GM19372 (cell line): ENCODE measurements at regions not wholly inside any gene's neighbourhood (a gene's known extent, or its start where the extent isn't known, plus 50 kb on each side); places are given as distances from the start of the nearest gene placed in this dataset.
"Not testable (repeated sequence)": the region's sequence is repeated elsewhere in the genome, so short reads cannot be mapped to it uniquely, and the experiment has no call there.

ENCODE experiments used
- ATAC-seq: cut with Tn5 transposase; IDR thresholded peaks from one replicate; pipeline ENCODE4 v1.9.1; 2021; ENCODE audit warnings: mild to moderate bottlenecking, low read depth, moderate library complexity; ENCODE audit not compliant: unreplicated experiment

DNA sequence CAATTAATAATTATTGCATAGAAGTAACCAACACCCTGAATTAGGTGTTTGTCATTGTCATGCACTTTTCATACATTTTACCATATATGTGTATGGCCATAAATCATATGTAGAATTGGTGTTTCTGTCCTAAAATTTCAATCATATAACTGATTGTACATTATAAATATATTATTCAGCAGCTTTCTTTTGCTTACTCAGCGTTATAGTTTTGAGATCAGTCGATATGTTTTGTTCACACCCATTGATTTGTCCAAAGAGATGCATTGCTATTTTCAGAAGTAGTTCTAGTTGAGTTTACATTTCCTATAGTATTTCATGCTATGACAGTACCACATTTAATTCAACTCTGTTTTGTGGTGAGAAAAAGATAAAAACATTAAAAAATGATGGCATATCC is 50.5 kb upstream of the PARP4 start:
- ATAC-seq, result no peak

DNA sequence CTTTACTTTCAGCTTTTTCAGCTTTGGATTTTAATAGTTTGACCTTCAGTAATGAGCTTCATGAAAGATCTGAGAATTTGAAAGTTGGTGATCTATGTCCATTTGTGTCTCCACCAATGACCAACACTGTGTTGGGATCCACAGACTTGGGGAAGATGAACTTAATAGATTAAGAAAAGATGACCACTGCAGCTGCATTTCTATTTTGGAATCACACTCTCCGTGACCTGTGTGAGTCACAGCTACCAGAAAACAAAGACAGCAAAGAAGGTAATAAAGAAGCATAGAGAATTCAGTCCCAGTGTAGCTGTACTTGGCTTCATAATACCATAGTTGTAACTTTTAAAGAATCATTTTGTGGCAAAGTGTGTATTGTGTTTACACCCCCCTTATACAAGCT is 51.4 kb upstream of the PARP4 start:
- ATAC-seq, result not testable (repeated sequence)

DNA sequence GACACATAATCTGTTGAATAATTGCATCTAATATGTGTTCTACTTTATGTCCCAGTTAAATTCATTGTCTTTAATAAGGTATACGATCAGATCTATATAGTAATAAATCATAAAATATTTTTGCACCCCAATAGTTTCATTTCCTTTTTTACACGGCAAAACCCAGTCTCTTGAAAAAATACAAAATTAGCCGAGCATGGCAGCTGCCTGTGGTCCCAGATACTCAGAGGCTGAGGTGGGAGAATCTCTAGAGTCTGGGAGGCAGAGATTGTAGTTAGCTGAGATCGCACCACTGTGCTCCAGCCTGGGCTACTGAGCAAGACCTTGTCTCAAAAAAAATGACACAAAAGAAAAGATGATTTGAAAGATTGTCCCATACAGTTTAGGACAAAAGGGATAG is 52.3 kb upstream of the PARP4 start:
- ATAC-seq, result no peak

DNA sequence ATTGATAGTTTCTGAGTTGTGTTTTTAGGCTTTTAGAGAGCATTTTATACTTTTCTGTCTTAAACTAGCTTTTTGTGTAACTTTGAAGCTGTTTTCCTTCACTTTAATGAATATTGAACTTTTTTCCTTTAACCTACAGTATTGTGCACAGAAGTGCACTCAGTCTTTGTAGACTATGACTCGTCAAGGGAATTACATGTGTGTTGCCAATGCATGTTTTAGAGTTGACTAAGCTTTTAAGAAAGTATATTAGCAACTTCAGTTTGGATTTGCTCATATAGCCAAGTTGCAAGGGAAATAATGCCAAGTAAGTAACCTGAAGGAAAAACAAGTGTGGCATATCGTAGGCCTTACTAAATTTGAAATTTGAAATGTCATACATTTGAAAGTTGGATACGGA is 55.0 kb upstream of the PARP4 start:
- not testable (repeated sequence) for ATAC-seq

DNA sequence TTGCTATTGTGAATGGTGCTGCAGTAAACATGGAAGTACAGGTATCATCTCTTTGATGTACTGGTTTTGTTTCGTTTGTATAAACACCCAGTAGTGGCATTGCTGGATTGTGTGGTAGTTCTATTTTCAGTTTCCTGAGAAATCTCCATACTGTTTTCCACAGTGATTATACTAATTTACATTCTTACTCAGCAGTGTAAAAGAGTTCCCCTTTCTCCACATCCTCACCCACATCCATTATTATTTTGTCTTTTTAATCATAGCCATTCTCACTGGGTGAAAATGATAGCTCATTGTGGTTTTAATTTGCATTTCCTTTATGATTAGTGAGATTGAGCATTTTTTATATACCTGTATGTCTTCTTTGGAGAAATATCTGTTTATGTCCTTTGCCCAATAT is 62.3 kb upstream of the PARP4 start:
- ATAC-seq, result no peak

DNA sequence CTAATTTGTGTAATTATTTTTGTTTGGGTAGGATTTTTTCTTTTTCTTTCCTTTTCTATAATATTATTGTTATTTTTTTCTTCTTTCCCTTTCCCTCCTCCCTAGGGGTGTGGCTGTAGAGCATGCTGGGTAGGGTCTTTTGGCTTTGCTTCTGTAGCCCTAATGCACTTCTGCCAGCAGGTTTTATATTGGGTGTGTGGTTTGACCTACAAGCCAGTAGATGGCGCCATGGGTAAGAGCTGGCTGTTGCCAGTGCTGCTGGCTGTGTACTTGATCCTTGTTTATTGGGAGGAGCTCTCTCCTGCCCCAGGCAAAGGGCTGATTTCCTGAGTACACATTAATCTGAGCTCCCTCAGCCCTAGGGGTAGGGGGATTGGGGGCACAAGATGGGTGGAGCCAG is 67.7 kb upstream of the PARP4 start:
- ATAC-seq, result not testable (repeated sequence)

DNA sequence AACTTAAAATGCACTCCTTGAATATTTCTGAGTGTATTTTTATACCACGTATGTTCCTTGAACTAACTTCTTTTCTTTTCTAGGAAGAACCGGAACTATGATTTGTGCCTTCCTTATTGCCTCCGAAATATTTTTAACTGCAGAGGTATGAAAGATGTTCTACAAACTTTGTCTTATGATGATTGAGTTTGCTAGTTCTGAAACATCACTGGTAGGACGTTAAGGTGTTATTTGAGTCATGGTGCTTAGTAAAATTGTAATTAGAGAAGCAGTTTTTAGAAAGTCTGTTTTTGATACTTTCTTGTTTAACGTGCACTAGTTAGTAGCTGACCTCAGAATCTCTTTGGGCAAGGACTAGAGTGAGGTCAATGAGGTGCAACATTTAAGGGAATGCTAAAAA is 69.0 kb upstream of the PARP4 start:
- ATAC-seq, result not testable (repeated sequence)

DNA sequence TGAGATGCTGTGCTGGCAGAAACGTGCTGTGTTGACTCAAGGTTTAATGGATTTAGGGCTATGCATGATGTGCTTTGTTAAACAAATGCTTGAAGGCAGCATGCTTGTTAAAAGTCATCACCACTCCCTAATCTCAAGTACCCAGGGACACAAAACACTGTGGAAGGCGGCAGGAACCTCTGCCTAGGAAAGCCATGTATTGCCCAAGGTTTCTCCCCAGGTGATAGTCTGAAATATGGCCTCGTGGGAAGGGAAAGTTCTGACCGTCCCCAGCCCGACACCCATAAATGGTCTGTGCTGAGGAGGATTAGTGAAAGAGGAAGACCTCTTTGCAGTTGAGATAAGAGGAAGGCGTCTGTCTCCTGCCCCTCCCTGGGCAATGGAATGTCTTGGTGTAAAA is 79.1 kb upstream of the PARP4 start:
- not testable (repeated sequence) for ATAC-seq

DNA sequence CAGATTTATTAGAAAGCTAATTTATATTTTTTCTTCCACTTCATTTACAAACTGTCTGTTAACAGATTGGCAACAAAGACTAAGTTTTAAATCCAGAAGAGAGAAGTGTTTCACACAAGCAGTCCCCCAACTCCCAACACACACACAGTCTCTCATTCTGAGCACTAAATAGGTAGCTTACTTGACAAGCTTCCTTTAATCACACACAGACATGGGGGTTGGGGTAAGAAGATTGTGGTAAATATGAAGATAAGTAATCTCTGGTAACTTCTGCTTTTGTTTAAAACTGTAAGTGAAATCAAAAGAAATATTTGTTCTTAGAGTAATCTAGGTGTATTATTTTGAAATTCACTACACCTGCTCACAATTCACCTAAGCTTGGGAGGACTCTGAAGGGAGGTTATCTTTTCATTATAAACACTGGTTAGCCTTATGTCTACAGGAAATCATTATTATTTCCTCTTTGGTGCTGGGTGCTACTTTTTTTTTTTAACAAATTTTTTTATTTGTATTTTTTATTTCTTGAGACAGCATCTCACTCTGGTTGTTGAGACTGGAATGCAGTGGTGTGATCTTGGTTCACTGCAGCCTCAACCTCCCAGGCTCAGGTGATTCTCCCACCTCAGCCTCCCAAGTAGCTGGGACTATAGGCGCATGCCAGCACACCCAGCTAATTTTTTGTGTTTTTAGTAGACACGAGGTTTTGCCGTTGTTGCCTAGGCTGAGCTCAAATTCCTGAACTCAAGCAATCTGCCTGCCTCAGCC is 82.1 kb upstream of the ATP12A start:
- ATAC-seq, result not testable (repeated sequence)

DNA sequence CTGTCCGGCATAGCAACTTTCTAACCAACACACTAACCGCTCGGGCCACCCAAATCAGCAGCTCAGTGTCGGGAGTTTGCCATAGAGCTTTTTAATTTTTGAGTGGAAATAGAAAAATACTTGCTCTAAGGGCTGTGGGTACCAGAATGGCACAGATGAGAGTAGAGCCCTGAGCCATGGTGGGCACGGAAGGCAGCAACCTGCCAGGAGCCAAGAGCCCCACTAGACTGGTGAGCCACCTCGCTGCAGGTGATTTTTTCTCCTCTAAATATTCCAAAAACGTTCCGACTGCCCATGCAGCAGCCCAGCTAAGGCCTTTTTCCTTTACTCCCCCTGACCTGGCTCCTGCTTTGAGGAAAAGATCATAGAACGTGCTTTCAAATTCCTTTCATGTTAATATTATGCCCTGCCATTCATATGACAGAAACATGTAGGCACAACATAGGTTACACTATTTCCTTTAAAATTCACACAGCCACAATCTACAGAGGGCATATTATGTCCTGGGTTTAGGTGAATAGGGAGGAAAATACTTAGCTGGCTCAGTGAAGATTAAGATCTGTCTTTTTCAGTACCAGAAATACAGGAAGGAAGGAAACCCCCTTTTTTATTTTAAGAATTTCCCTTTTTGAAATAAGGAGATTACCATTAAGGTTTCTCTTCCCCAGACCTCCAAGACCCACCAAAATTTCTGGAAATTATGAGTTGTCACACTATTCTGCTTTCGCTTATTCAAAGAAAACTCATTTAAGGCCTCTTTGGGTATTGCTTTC is 81.0 kb upstream of the ATP12A start:
- not testable (repeated sequence) for ATAC-seq

DNA sequence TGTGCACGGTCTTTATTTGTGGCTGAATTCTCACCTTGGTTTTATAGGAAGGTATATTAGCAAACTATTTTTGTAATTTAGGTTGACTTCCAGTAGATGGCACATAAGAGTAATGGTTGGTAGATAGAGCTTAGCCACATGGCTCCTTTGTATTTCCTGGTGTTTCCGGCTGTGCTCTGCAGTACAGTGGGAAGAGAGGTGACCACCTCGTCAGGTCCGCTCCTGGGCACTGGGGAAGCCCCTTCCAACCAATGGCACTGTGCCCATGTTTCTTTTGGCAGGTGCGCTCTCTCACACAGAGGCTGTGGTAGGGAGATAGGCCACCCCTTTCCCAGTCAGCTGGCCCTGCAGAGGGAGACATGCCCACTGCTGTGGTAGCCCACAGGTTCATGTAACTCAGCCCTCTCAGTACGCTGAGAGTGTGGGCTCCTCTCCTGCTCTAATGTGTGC is 74.3 kb upstream of the ATP12A start:
- ATAC-seq, result no peak

DNA sequence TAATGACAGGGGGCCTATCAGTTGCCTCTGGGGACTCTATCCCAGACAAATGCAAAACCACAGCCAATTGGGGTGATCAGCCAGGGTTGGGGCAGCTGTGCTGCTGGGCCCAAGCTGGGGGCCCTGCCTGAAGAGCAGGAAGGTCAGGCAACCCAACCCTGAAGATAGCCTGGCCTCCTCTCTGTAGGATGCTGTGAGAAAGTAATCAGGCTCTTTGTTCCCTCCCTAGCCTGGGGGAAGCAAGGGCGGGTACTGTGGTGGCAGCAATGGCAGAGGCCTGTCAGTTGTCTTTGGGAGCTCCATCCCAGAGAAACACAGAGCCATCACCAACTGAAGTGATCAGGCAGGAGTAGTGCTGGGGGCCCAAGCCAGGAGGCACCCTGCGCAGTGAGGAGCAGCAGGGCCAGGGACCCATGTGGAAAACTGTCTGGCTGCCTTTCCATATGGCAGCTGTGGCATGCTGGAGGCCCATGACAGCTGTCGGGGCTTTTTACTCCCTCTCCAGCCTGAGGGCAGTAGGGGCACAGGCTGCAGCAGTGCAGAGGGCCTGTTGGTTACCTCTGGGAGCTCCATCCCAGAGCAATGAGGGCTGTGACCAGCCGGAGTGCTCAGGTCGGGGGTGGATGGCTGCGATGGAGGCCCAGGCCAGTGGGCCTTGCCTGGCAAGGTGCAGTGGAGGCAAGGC is 73.6 kb upstream of the ATP12A start:
- ATAC-seq, result no peak

DNA sequence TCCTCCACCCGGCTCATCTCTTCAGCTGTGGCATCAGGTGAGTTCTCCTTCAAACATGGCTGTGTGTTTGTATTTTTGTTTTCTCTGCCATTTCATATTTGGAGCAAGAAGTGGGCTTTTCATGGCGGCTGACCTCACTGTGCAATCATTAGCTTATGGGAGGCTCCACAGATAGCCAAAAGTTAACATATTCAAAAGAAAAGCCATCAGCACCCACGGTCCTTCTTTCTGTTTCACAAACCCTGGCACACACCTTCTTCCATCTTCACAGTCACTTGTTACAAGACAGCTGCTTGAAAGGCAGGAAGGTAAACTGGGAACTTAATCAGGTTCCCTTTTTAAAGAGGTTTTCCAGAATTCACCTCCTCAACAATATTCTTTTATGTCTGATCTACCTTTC is 69.3 kb upstream of the ATP12A start:
- ATAC-seq, result no peak

DNA sequence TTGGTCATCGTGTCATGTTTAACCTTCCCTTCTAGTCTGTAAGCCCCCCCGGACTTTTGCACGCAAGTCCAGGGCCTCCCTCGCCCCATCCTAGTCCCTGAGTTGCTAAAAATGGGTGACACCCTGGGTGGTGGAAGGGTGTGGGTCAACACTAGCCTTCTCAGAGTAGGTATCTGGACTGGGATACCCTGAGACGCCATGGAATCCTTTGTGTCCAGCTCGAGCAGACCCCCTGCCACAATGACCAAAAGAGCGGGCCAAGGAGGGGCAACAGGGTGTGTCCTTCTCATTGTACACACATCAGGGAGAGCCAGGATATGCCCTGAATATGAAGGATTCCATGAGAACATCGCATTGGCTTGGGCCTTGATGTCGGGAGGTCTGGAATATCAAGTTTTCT is 67.5 kb upstream of the ATP12A start:
- no peak for ATAC-seq

DNA sequence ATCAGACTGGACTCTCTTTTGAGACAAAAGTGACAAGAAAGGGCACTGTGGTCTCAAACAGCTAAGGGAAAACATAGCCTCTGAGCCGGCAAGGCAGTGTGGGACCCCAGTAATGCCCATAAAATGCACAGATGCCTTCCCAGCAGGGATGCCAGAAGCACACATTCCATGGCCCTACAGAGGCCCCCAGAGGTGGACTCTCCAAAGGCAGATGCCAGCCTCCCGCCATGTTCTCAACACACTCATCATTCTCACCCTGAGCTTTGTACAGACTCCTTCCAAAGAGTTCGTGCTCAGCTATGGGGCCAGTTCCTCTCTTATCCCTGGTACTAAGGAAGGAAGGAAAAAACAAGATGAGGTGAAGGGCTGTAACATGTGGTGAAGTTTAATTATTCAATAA is 67.1 kb upstream of the ATP12A start:
- no peak for ATAC-seq

DNA sequence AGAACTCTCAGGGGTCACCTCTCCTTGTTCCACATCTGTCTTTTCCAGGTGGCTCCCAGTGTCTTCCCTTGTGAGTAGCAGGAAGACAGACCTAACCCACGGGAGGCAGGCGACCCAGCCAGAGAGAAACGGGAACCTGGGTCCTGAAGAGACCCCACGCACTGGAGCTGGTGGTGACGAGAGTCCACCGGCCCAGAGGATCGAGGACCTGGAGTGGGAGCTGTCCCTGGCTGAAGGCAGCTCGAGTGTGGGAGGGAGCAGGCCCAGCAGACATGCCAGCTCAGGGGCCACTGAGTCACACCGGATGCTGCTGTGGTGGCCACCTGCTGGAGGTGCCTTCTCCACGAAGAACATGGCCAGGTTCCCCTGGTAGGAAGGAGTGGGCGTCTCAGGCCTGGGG is 66.5 kb upstream of the ATP12A start:
- ATAC-seq, result no peak

DNA sequence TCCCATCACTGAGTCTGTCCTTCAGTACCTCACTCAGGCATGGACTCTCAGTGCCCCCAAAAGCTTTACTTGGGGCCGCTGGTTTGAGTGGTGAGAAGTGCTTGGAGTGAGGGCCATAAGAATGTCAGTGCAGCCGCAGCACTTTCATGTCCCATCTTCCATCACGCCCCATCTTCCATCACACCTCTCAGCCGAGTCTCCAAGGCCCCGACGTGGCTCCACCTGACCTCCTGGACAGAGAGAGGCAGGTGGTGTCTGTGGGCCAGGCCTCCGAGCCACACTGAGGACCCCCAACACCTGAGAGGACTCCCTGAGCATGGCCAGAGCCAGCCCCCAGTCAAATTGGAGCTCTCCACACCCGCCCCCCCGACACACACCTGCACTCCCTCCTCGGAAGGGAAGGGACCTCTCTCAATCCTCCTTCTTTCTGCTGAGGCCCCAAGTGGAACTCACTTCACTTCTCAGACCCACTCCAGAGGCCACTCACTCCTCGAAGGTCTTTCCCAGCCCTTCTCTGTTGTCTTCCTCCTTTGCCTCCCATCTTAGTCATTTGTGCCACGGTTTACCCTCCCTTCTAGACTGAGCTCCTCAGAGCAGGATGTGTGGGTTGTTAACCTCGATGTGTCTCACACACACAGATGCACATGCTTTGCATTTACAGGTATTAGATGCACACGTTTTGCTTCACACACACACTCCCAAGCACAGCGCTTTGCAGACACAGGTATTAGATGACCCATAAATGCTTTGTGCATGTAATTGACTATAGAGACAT is 65.7 kb upstream of the ATP12A start:
- no peak for ATAC-seq

DNA sequence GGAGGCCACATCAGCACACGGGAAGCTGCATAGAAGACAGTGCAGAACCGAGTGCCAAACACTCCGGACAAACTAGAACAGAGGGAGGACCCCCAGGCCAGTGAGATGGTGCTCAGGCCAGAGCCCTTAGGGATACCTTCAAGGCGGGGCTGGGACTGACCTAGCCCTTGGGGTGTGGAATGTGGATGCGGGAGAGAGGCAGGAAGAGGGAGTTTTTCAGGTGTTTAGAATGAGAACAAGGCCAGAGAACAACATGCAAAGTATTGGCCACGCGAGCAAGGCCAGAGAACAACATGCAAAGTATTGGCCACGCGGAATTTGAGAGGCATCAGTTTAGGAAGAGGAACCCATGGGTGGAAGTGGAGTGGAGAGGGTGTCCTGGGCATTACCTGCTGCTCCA is 65.1 kb upstream of the ATP12A start:
- ATAC-seq, result no peak

DNA sequence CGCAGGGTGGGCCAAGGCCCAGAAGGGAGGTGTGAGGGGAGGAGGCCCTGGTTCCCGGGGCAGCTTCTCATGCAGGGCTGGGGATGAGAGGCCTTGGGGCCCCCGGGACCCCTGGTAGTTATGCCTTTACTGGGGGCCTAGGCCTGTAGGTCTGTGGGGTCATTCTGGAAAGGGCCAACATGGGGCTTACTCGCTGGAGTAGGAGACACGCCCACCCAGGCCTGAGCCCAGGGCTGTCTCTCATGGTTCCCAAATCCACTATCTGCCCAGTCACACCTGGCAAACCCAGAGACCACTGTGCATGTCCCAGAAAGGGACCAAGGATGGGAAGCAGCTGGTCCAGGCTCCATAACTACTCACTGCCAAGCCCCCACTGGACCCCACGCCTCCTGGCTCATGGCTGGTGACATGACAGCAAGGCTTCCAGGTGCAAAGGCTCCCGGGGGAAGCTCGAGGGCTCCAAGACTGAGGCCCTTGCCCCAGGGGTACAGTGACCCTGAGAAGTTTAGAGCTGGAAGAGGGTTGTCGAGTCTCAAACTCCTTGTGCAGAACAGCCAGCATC is 64.2 kb upstream of the ATP12A start:
- no peak for ATAC-seq

DNA sequence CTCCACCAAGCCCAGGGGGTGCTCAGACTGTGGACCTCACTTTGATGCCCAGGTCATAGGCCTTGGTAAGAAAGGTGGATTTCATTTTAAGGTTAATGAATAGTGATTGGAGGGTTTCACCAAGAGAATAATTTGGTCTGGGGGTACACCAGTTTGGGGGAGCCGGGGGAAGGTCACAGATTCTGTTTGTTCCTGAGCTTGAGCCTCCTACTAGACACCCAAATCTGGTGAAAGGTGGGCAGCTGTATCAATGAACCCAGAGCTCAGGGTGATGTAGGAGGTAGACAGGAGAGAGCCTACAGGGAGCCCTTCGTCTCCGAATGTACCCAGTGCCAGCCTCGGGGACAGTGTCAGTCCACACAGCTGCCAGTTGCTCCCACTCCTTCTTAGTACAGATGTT is 63.7 kb upstream of the ATP12A start:
- ATAC-seq, result no peak
